GM18873 (cell line): ENCODE measurements at regions not wholly inside any gene's neighbourhood (a gene's known extent, or its start where the extent isn't known, plus 50 kb on each side); places are given as distances from the start of the nearest gene placed in this dataset.

Source experiments
- ATAC-seq: cut with Tn5 transposase; IDR thresholded peaks from one replicate; pipeline ENCODE4 v1.9.1; 2021; ENCODE audit warnings: mild to moderate bottlenecking, moderate library complexity, moderate number of reproducible peaks; ENCODE audit not compliant: unreplicated experiment, low FRiP score

DNA sequence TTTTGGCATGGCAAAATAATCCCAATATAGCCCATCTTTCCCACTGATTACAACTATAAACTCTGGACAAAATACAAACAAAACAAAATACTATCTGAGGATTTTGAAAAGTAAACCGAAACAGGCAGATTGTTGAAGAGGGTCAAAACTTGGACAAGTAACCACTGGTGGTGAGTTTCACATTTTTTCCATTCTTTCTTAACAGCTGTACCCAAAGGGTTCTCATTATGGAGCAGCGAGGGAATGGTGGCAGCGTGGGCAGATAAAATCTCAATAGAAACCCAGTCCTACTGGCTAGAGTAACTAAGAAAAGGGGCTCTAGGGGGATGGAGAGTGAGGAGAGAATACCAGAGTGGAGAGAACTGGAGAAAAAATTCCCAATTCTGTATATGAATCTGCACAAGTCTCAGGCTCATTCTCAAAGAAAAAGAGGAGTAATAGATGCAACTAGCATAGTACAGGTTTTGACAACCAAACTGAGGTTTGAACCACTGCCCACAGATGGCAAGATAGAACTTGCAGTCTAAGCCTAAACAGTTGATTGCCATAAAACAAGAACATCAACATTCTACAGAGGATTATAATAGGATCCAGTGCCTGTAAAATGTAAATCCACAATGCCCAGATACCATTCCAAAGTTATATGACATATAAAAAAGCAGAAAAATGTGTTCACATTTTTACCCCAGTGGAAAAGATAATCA is 284.5 kb downstream of the KCNRG start:
- ATAC-seq, result no peak

GRCh38 chr13:50303963-50304721 is 288.9 kb downstream of the KCNRG start:
- no peak for ATAC-seq

DNA sequence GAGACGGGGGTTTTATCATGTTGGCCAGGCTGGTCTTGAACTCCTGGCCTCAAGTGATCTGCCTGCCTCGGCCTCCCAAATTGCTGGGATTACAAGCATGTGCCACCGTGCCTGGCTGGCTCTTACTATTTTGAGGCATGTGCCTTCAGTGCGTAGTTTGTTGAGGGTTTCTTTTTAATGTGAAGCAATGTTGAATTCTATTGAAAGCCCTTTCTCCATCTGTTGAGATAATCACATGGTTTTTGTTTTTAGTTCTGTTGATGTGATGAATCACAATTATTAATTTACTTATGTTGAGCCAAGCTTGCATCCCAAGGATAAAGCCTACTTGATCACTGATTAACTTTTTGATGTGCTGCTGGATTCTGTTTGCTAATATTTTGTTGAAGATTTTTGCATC is 290.9 kb downstream of the KCNRG start:
- ATAC-seq, result no peak

GRCh38 chr13:50309318-50309717 is 294.1 kb downstream of the KCNRG start:
- no peak for ATAC-seq

GRCh38 chr13:50309882-50310594 is 294.8 kb downstream of the KCNRG start:
- no peak for ATAC-seq

DNA sequence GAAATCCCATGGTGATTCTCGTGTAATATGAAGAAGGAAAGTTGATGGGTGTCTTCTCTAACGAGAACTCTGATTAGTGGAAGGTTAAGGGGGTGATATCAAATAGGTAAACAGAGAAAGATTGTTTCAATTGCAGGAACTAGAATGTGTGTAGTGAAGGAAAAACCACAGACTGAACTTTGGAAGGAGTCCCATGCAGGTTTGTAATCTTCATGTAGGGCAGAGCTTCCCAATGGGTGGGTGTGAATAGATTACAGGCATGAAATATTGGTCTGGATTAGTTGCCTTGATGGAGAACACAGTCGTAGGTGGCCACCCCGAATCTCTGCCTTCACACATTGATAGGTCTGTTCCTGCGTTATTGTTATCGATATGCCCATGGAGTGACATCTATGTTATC is 295.5 kb downstream of the KCNRG start:
- ATAC-seq, result no peak

- no peak for ATAC-seq
These were observed 303.6 kb downstream of the KCNRG start for GRCh38 chr13:50318887-50319286.

DNA sequence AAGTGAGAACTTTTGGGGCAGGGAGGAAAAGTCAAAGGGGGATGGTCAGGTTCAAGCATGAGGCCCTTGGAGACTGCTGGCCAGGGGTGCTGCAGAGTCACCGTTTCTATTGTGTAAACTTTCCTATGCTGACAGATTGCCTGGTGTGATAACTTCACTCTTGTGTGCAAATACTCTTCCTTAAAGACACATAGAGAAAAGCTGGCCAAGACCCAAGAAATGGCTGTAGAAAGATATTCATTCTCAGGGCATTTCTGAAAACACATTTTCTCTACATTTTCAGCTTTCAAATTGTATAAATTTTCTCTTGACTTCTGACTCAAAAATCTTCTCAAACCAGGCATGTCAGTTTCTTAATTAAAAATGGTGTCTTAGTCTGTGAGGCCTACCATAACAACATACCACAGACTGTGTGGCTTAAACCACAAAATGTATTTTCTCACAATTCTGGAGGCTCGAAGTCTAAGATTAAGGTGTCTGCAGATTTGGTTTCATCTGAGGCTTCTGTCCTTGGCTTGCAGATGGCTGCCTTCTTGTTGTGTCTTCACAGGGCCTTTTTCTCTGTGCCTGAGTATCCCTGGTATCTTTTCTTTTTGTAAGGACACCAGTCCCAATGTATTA is 304.5 kb downstream of the KCNRG start:
- ATAC-seq, result no peak

DNA sequence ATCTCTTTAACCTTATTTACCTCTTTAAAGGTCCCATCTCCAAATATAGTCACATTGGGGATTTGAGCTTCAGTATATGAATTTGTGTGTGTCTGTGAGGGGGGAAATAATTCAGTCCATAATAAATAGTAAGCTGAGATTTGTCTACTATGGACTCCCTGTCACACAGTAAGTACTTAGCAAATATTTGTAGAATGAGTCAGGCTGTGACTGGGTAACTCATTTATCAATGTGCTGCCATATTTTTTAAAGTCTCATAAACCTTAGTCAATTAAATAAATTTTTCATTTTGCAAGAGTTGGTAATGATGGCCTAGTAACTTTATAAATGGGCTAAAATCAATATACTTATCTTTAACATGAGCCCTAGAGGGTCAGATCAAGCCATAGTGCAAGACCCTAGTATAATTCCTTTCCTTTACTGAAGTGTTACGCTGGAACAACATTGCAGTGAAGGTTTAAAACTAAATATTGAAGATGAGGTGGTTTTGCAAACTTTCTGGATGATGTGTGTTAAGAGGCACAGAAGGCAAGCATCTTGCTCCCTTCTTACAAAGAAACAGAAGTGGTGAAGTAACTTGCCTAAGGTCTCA is 305.1 kb downstream of the KCNRG start:
- ATAC-seq, result no peak

DNA sequence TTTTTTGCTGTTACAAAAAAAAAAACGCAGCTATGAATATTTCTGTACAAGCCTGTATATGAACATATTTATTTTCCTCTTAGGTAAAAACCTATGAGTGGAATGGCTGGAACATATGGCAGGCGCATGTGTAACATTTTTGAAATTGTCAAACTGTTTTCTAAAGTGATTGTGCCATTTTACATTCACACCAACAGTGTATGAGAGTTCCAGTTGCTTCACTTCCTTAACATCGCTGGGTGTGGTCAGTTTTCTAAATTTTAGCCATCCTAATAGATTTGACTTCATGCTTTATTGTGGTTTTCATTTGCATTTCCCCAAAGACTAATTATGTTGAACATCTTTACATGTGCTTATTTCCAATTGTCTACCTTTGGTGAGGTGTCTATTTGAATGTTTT is 306.8 kb downstream of the KCNRG start:
- no peak for ATAC-seq

DNA sequence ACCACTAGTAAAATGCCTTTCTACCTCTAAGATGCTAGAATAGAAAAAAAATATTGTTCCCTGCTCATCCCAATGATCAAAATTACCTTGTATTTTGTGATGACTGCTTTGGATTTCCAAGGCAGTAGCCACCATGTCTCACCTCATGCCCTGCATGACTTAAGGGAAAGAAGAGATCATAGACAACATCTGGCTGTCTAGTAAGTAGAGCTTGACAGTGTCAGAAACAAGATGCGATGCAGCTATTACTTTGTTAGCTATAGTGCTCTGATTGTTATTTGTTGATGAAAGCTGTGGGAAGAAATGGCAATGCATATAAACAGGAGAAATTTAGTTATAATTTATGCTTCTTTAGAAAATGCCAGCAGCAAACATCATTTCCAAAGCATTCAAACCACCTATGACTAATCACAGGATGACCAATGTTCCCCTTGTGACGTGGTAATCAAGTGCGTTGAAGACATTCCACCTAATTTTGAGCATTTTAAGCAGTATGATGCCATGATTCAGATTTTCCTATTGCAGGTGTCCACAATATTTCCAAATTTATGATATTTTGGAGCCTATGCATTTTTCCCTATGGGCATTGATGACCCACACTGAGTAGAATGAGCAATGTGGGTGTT is 308.3 kb downstream of the KCNRG start:
- no peak for ATAC-seq

GRCh38 chr13:50326271-50326670 is 311.0 kb downstream of the KCNRG start:
- ATAC-seq, result no peak

- ATAC-seq, result no peak
These were observed 311.6 kb downstream of the KCNRG start for GRCh38 chr13:50326811-50327210.

DNA sequence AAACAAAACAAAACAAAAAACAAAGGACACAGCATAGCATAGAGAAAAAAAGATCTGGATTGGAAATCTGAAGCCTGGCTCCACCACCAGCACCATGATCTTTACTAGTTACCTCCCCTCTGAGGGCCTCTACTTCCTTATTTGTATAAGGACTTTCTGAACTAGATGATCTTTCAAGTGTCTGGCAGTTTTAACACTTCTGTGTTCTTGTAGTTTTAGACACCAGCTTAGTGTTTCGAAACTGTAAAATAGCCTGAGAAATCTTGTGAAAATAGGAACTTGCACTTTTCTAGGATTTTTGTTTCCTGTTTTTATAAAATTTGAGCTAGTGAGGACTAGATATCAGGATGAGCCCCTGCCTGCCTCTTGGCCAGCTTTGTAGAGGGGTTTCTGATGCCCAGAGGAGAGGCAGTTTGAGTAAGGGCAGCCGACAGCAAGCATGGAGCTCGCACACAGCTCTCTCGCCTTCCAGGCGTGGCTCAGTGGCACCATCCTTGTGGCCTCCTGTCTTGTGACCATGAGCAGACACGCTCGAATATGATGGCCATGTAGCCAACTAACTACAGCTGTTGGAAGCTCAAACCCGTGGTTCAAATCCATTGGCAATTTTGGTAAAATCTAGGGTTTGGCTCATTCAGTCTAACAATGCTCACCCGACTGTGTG is 319.0 kb downstream of the KCNRG start:
- ATAC-seq, result no peak

- no peak for ATAC-seq
These were observed 319.7 kb downstream of the KCNRG start for GRCh38 chr13:50334944-50335343.

DNA sequence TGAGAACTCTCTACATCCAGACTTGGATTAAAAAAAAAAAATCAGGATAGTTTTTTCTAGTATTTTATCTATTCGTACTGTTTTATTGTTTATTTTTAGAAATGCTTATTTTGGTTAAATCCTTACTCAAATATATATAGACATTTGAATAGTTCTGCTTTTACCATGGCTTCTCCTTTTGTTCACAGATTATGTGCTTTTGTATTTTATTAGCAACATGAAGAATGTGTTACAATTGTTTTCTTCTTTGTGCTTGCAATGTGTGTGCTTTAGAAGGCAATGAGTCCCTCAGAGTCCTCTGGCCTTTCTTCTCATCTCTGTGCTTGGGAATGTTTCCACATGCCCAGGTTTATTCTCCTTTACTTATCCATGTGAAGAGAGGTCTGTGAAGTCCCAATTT is 324.0 kb downstream of the KCNRG start:
- ATAC-seq, result no peak

DNA sequence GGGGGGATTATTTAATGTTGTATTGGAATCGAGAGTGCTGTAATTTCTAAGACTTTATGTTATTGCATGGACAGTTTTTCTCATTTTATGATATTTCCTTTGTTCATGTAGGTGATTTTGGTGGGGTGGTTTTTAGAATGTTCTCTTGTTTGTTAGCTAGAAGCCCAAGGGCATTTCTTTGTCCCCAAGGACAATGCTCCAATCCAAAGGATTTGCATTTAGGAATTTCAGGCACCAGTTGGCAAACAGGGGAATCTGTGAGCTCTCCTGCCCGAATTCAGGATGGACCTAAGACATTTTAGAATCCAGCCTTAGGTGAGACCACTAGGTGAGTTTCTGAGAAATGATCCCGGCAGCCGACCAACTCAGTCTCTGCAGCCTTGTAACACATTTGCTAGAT is 324.9 kb downstream of the KCNRG start:
- ATAC-seq, result no peak

- ATAC-seq, result no peak
These were observed 325.5 kb downstream of the KCNRG start for GRCh38 chr13:50340551-50341287.

- no peak for ATAC-seq
These were observed 326.3 kb downstream of the KCNRG start for GRCh38 chr13:50341526-50341925.
